ENCODE measurements at regions not wholly inside any gene's neighbourhood (a gene's known extent, or its start where the extent isn't known, plus 50 kb on each side); places are given as distances from the start of the nearest gene placed in this dataset.

GRCh38 chr7:47027695-47028240 lies 554.1 kb downstream of the TNS3 start:
- no peak for TF ChIP-seq POLR2AphosphoS5 (IDR thresholded peaks at IDR 0.05)
- no peak for TF ChIP-seq CTCF (IDR thresholded peaks at IDR 0.05)
